SK-N-SH treated with all-trans-retinoic acid at 6 μM for 48 hours (cell line): ENCODE measurements at regions not wholly inside any gene's neighbourhood (a gene's known extent, or its start where the extent isn't known, plus 50 kb on each side); places are given as distances from the start of the nearest gene placed in this dataset.

Source experiments
- ATAC-seq: fragments of 200-7000 bp; cut with Tn5 transposase; 3 replicates; pipeline ENCODE4 v1.9.1; 2020; ENCODE audit warnings: mild to moderate bottlenecking, moderate library complexity
- ARNTL ChIP-seq: fragments of 450-650 bp; formaldehyde crosslinking; IDR thresholded peaks from 2 replicates; pipeline ENCODE4 v1.5.0; 2020; ENCODE audit warnings: low read depth, mild to moderate bottlenecking, moderate library complexity, borderline replicate concordance
- BACH2 ChIP-seq: fragments of 250-450 bp; sonication (Bioruptor Pico); IDR thresholded peaks from 2 replicates; pipeline ENCODE4 v1.9.0; 2021; ENCODE audit warnings: mild to moderate bottlenecking, borderline replicate concordance
- CSDC2 ChIP-seq: fragments of 250-450 bp; sonication (Bioruptor Pico); IDR thresholded peaks from 2 replicates; pipeline ENCODE4 v1.5.0; 2020; ENCODE audit warnings: mild to moderate bottlenecking, moderate library complexity
- ESRRG ChIP-seq: fragments of 250-450 bp; sonication (Bioruptor Pico); IDR thresholded peaks from 2 replicates; pipeline ENCODE4 v1.6.1; 2021; ENCODE audit warnings: mild to moderate bottlenecking
- GLIS3 ChIP-seq: fragments of 250-450 bp; sonication (Bioruptor Pico); IDR thresholded peaks from 2 replicates; pipeline ENCODE4 v1.5.0; 2020; ENCODE audit warnings: mild to moderate bottlenecking, moderate library complexity
- ISL1 ChIP-seq: fragments of 250-450 bp; sonication (Bioruptor Pico); IDR thresholded peaks from 2 replicates; pipeline ENCODE4 v2.1.2; 2022; ENCODE audit warnings: mild to moderate bottlenecking, moderate library complexity
- OSR1 ChIP-seq: fragments of 250-450 bp; sonication (Bioruptor Pico); IDR thresholded peaks from 2 replicates; pipeline ENCODE4 v1.8.0; 2022; ENCODE audit warnings: moderate library complexity, mild to moderate bottlenecking, inconsistent platforms
- PPARA ChIP-seq: fragments of 250-450 bp; sonication (Bioruptor Pico); IDR thresholded peaks from 2 replicates; pipeline ENCODE4 v1.5.0; 2020; ENCODE audit warnings: mild to moderate bottlenecking, borderline replicate concordance
- RARB ChIP-seq: fragments of 250-450 bp; sonication (Bioruptor Pico); IDR thresholded peaks from 2 replicates; pipeline ENCODE4 v1.8.0; 2021; ENCODE audit warnings: mild to moderate bottlenecking, moderate library complexity
- SNAI2 ChIP-seq: fragments of 250-450 bp; sonication (Bioruptor Pico); IDR thresholded peaks from 2 replicates; pipeline ENCODE4 v1.5.0; 2020; ENCODE audit warnings: mild to moderate bottlenecking, moderate library complexity
- TCF4 ChIP-seq: fragments of 250-450 bp; sonication (Bioruptor Pico); IDR thresholded peaks from 2 replicates; pipeline ENCODE4 v1.8.0; 2021; ENCODE audit warnings: mild to moderate bottlenecking, moderate library complexity, borderline replicate concordance
- TOX ChIP-seq: fragments of 250-450 bp; sonication (Bioruptor Pico); IDR thresholded peaks from 2 replicates; pipeline ENCODE4 v1.8.0; 2021; ENCODE audit warnings: mild to moderate bottlenecking, moderate library complexity, borderline replicate concordance
- ZC3H10 ChIP-seq: fragments of 250-450 bp; sonication (Bioruptor Pico); IDR thresholded peaks from 2 replicates; pipeline ENCODE4 v1.5.1; 2021; ENCODE audit warnings: mild to moderate bottlenecking, moderate library complexity
- ZFP3 ChIP-seq: fragments of 250-450 bp; sonication (Bioruptor Pico); IDR thresholded peaks from 2 replicates; pipeline ENCODE4 v1.5.0; 2020; ENCODE audit warnings: mild to moderate bottlenecking, moderate library complexity
- ZFP30 ChIP-seq: fragments of 450-650 bp; formaldehyde crosslinking; IDR thresholded peaks from 2 replicates; pipeline ENCODE4 v1.5.0; 2022; ENCODE audit warnings: mild to moderate bottlenecking, moderate library complexity
- ZNF565 ChIP-seq: fragments of 450-650 bp; formaldehyde crosslinking; conservative IDR thresholded peaks from 2 replicates; pipeline ENCODE4 v1.5.0; 2020; ENCODE audit warnings: low read depth, mild to moderate bottlenecking, moderate library complexity
- ZNF70 ChIP-seq: fragments of 450-650 bp; formaldehyde crosslinking; IDR thresholded peaks from 2 replicates; pipeline ENCODE4 v1.5.0; 2020; ENCODE audit warnings: mild to moderate bottlenecking, moderate library complexity
- ZNF8 ChIP-seq: fragments of 450-650 bp; formaldehyde crosslinking; IDR thresholded peaks from 2 replicates; pipeline ENCODE4 v1.5.0; 2020; ENCODE audit warnings: mild to moderate bottlenecking, moderate library complexity
- TF ChIP-seq, protein P1 (sequence below): fragments of 250-450 bp; sonication (Bioruptor Pico); IDR thresholded peaks from 2 replicates; pipeline ENCODE4 v1.5.1; 2021; ENCODE audit warnings: mild to moderate bottlenecking, moderate library complexity
- TF ChIP-seq, protein P2 (sequence below): fragments of 250-450 bp; sonication (Bioruptor Pico); IDR thresholded peaks from 2 replicates; pipeline ENCODE4 v1.5.1; 2020; ENCODE audit warnings: low read depth, mild to moderate bottlenecking, moderate library complexity
- TF ChIP-seq, protein P3 (sequence below): fragments of 250-450 bp; sonication (Bioruptor Pico); IDR thresholded peaks from 2 replicates; pipeline ENCODE4 v1.5.0; 2020; ENCODE audit warnings: mild to moderate bottlenecking, moderate library complexity
- TF ChIP-seq, protein P4 (sequence below): fragments of 250-450 bp; sonication (Bioruptor Pico); IDR thresholded peaks from 2 replicates; pipeline ENCODE4 v1.8.0; 2021; ENCODE audit warnings: low read depth, mild to moderate bottlenecking, moderate library complexity, borderline replicate concordance
- TF ChIP-seq, protein P5 (sequence below): fragments of 250-450 bp; sonication (Bioruptor Pico); IDR thresholded peaks from 2 replicates; pipeline ENCODE4 v1.8.0; 2020; ENCODE audit warnings: mild to moderate bottlenecking, moderate library complexity, borderline replicate concordance

DNA sequence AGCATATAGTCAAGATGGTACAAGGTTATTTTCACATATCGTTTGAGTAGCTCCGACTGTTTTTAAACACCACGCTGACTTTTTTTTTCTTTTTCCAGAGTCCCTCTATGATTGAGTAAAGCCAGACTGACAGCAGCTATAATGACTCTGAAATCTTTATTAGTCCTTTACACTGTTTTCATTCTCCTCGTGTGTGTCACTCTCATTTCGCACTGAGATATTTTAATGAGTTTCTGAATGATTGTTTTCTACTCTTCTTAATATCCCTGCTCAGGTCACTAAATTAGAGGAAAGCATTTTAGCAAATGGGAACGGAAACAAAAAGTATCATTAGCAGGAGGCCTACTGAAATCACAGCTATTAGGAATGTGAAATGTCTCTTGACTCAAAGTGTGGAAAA lies 162.3 kb upstream of the MTPN start:
- ATAC-seq, result no peak
- TF ChIP-seq ZFP30 (CRISPR knock-in tag) (no peak), PPARA (CRISPR knock-in tag) (no peak), SNAI2 (CRISPR knock-in tag) (no peak), TOX (CRISPR knock-in tag) (no peak), ZNF8 (CRISPR knock-in tag) (no peak), ZFP3 (CRISPR knock-in tag) (no peak), ZNF70 (no peak), ARNTL (CRISPR knock-in tag) (no peak), RARB (CRISPR knock-in tag) (no peak), TCF4 (CRISPR knock-in tag) (no peak), ZC3H10 (no peak), CSDC2 (CRISPR knock-in tag) (no peak), ZNF565 (CRISPR knock-in tag) (no peak), ISL1 (CRISPR knock-in tag) (no peak), GLIS3 (no peak)
- TF ChIP-seq, protein P1, sequence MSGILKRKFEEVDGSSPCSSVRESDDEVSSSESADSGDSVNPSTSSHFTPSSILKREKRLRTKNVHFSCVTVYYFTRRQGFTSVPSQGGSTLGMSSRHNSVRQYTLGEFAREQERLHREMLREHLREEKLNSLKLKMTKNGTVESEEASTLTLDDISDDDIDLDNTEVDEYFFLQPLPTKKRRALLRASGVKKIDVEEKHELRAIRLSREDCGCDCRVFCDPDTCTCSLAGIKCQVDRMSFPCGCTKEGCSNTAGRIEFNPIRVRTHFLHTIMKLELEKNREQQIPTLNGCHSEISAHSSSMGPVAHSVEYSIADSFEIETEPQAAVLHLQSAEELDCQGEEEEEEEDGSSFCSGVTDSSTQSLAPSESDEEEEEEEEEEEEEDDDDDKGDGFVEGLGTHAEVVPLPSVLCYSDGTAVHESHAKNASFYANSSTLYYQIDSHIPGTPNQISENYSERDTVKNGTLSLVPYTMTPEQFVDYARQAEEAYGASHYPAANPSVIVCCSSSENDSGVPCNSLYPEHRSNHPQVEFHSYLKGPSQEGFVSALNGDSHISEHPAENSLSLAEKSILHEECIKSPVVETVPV (CRISPR knock-in tag), result no peak
- TF ChIP-seq, protein P2, sequence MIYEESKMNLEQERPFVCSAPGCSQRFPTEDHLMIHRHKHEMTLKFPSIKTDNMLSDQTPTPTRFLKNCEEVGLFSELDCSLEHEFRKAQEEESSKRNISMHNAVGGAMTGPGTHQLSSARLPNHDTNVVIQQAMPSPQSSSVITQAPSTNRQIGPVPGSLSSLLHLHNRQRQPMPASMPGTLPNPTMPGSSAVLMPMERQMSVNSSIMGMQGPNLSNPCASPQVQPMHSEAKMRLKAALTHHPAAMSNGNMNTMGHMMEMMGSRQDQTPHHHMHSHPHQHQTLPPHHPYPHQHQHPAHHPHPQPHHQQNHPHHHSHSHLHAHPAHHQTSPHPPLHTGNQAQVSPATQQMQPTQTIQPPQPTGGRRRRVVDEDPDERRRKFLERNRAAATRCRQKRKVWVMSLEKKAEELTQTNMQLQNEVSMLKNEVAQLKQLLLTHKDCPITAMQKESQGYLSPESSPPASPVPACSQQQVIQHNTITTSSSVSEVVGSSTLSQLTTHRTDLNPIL (CRISPR knock-in tag), result no peak
- TF ChIP-seq, protein P3, sequence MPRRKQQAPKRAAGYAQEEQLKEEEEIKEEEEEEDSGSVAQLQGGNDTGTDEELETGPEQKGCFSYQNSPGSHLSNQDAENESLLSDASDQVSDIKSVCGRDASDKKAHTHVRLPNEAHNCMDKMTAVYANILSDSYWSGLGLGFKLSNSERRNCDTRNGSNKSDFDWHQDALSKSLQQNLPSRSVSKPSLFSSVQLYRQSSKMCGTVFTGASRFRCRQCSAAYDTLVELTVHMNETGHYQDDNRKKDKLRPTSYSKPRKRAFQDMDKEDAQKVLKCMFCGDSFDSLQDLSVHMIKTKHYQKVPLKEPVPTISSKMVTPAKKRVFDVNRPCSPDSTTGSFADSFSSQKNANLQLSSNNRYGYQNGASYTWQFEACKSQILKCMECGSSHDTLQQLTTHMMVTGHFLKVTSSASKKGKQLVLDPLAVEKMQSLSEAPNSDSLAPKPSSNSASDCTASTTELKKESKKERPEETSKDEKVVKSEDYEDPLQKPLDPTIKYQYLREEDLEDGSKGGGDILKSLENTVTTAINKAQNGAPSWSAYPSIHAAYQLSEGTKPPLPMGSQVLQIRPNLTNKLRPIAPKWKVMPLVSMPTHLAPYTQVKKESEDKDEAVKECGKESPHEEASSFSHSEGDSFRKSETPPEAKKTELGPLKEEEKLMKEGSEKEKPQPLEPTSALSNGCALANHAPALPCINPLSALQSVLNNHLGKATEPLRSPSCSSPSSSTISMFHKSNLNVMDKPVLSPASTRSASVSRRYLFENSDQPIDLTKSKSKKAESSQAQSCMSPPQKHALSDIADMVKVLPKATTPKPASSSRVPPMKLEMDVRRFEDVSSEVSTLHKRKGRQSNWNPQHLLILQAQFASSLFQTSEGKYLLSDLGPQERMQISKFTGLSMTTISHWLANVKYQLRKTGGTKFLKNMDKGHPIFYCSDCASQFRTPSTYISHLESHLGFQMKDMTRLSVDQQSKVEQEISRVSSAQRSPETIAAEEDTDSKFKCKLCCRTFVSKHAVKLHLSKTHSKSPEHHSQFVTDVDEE (CRISPR knock-in tag), result no peak
- TF ChIP-seq, protein P4, sequence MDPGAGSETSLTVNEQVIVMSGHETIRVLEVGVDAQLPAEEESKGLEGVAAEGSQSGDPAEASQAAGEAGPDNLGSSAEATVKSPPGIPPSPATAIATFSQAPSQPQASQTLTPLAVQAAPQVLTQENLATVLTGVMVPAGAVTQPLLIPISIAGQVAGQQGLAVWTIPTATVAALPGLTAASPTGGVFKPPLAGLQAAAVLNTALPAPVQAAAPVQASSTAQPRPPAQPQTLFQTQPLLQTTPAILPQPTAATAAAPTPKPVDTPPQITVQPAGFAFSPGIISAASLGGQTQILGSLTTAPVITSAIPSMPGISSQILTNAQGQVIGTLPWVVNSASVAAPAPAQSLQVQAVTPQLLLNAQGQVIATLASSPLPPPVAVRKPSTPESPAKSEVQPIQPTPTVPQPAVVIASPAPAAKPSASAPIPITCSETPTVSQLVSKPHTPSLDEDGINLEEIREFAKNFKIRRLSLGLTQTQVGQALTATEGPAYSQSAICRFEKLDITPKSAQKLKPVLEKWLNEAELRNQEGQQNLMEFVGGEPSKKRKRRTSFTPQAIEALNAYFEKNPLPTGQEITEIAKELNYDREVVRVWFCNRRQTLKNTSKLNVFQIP (CRISPR knock-in tag), result no peak
- TF ChIP-seq, protein P5, sequence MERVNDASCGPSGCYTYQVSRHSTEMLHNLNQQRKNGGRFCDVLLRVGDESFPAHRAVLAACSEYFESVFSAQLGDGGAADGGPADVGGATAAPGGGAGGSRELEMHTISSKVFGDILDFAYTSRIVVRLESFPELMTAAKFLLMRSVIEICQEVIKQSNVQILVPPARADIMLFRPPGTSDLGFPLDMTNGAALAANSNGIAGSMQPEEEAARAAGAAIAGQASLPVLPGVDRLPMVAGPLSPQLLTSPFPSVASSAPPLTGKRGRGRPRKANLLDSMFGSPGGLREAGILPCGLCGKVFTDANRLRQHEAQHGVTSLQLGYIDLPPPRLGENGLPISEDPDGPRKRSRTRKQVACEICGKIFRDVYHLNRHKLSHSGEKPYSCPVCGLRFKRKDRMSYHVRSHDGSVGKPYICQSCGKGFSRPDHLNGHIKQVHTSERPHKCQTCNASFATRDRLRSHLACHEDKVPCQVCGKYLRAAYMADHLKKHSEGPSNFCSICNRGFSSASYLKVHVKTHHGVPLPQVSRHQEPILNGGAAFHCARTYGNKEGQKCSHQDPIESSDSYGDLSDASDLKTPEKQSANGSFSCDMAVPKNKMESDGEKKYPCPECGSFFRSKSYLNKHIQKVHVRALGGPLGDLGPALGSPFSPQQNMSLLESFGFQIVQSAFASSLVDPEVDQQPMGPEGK (CRISPR knock-in tag), result no peak

DNA sequence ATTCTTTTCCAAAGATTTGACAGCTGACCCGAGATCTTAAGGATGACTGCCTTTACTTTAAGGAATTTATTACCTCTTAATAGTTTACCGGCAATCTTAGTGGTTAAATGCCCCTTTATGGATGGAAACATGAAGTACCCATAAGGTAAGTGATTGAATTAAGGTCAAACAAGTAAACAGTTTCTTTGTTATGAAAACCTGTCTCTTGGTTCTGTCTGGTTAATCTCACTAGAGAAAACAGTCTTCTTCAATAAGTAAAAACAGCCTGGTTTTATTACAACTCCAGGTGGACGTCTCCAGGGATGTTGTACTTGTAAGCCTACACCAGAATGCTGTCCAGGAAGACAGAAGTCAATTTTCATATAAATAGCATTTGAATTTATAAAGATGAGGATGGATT lies 161.8 kb upstream of the MTPN start:
- no peak for TF ChIP-seq TCF4 (CRISPR knock-in tag)
- TF ChIP-seq BACH2, result no peak
- no peak for TF ChIP-seq ZNF70
- TF ChIP-seq CSDC2 (CRISPR knock-in tag), result no peak
- no peak for TF ChIP-seq OSR1
- no peak for TF ChIP-seq TOX (CRISPR knock-in tag)
- TF ChIP-seq ISL1 (CRISPR knock-in tag), result no peak
- TF ChIP-seq, protein P5 (CRISPR knock-in tag), result no peak
- no peak for TF ChIP-seq GLIS3
- TF ChIP-seq ZC3H10, result no peak
- no peak for TF ChIP-seq PPARA (CRISPR knock-in tag)
- TF ChIP-seq, protein P3 (CRISPR knock-in tag), result no peak
- TF ChIP-seq ZFP3 (CRISPR knock-in tag), result no peak
- no peak for TF ChIP-seq ESRRG (CRISPR knock-in tag)
- ATAC-seq, result no peak
